WTC11 (cell line): ENCODE measurements at regions not wholly inside any gene's neighbourhood (a gene's known extent, or its start where the extent isn't known, plus 50 kb on each side); places are given as distances from the start of the nearest gene placed in this dataset.

Source experiments
- ATAC-seq: fragments of 200-7000 bp; cut with Tn5 transposase; 2 replicates; pipeline ENCODE4 v1.10.0; 2021; ENCODE audit warnings: mild to moderate bottlenecking, moderate library complexity
- CTCF ChIA-PET: fragments of 300-600 bp; sonication (Branson Sonifier 250); formaldehyde crosslinking; loops from one replicate; lab custom pipeline; 2021; ENCODE audit warnings: antibody characterized with exemption; lab: Charles Lee
- POLR2A ChIA-PET: fragments of 350-600 bp; sonication (Branson Sonifier 250); formaldehyde crosslinking; loops from one replicate; lab custom pipeline; 2021; ENCODE audit warnings: antibody characterized with exemption; lab: Charles Lee
- DNase-seq: peaks from one replicate; pipeline ENCODE4 v3.0.0; 2021; ENCODE audit warnings: low spot score
- H3K27ac Mint-ChIP-seq: 2 replicates; pipeline ENCODE4 v1.8.0; 2021; ENCODE audit warnings: mixed read lengths
- H3K27me3 Mint-ChIP-seq: 2 replicates; pipeline ENCODE4 v1.8.0; 2021; ENCODE audit warnings: low read depth, mild to moderate bottlenecking, moderate library complexity, mixed read lengths
- H3K36me3 Mint-ChIP-seq: 2 replicates; pipeline ENCODE4 v1.8.0; 2021; ENCODE audit warnings: mixed read lengths
- H3K4me1 Mint-ChIP-seq: 2 replicates; pipeline ENCODE4 v1.8.0; 2022; ENCODE audit warnings: mixed read lengths
- H3K4me3 Mint-ChIP-seq: 2 replicates; pipeline ENCODE4 v1.8.0; 2021; ENCODE audit warnings: mild to moderate bottlenecking, moderate library complexity, mixed read lengths
- H3K9me3 Mint-ChIP-seq: 2 replicates; pipeline ENCODE4 v1.8.0; 2021; ENCODE audit warnings: mixed read lengths
- AR ChIP-seq: fragments of 250-450 bp; sonication (Bioruptor Pico); IDR thresholded peaks from 2 replicates; pipeline ENCODE4 v1.9.0; 2021; ENCODE audit warnings: mild to moderate bottlenecking
- ARID4B ChIP-seq: sonication (generic); formaldehyde crosslinking; IDR thresholded peaks from 2 replicates; pipeline ENCODE4 v1.8.0; 2023; ENCODE audit warnings: missing genetic modification reagents, mild to moderate bottlenecking, borderline replicate concordance
- ATF3 ChIP-seq: sonication (generic); formaldehyde crosslinking; conservative IDR thresholded peaks from 2 replicates; pipeline ENCODE4 v1.8.1; 2022; ENCODE audit warnings: mild to moderate bottlenecking, missing genetic modification reagents
- E2F1 ChIP-seq: sonication (generic); formaldehyde crosslinking; IDR thresholded peaks from 2 replicates; pipeline ENCODE4 v1.8.0; 2022; ENCODE audit warnings: mild to moderate bottlenecking, missing genetic modification reagents
- FOXJ3 ChIP-seq: sonication (generic); formaldehyde crosslinking; IDR thresholded peaks from 2 replicates; pipeline ENCODE4 v1.9.0; 2021; ENCODE audit warnings: missing genetic modification reagents, mild to moderate bottlenecking, borderline replicate concordance
- FOXP1 ChIP-seq: sonication (generic); formaldehyde crosslinking; IDR thresholded peaks from 2 replicates; pipeline ENCODE4 v1.8.0; 2022; ENCODE audit warnings: missing genetic modification reagents, mild to moderate bottlenecking, moderate library complexity, borderline replicate concordance
- GABPB1 ChIP-seq: sonication (generic); formaldehyde crosslinking; IDR thresholded peaks from 2 replicates; pipeline ENCODE4 v1.8.1; 2023; ENCODE audit warnings: mild to moderate bottlenecking, missing genetic modification reagents
- HMGA2 ChIP-seq: fragments of 250-450 bp; sonication (Bioruptor Pico); IDR thresholded peaks from 2 replicates; pipeline ENCODE4 v1.4.0; 2021; ENCODE audit warnings: mild to moderate bottlenecking, moderate library complexity
- JAZF1 ChIP-seq: fragments of 250-450 bp; sonication (Bioruptor Pico); IDR thresholded peaks from 2 replicates; pipeline ENCODE4 v1.9.0; 2021; ENCODE audit warnings: moderate library complexity, mild to moderate bottlenecking, inconsistent platforms
- KAT7 ChIP-seq: sonication (generic); formaldehyde crosslinking; IDR thresholded peaks from 2 replicates; pipeline ENCODE4 v1.8.1; 2023; ENCODE audit warnings: missing genetic modification reagents, mild to moderate bottlenecking, borderline replicate concordance
- NR1H2 ChIP-seq: sonication (generic); formaldehyde crosslinking; IDR thresholded peaks from 2 replicates; pipeline ENCODE4 v1.9.0; 2021; ENCODE audit warnings: mild to moderate bottlenecking, moderate library complexity, missing genetic modification reagents
- PREB ChIP-seq: sonication (generic); formaldehyde crosslinking; IDR thresholded peaks from 2 replicates; pipeline ENCODE4 v1.8.1; 2022; ENCODE audit warnings: mild to moderate bottlenecking, missing genetic modification reagents, moderate library complexity, borderline replicate concordance
- USF2 ChIP-seq: sonication (generic); formaldehyde crosslinking; IDR thresholded peaks from 2 replicates; pipeline ENCODE4 v1.8.1; 2023; ENCODE audit warnings: mild to moderate bottlenecking, missing genetic modification reagents, moderate library complexity
- ZBTB21 ChIP-seq: sonication (generic); formaldehyde crosslinking; IDR thresholded peaks from 2 replicates; pipeline ENCODE4 v1.8.1; 2023; ENCODE audit warnings: mild to moderate bottlenecking, missing genetic modification reagents, borderline replicate concordance
- ZMAT4 ChIP-seq: fragments of 250-450 bp; sonication (Bioruptor Pico); IDR thresholded peaks from 2 replicates; pipeline ENCODE4 v1.9.0; 2021; ENCODE audit warnings: mild to moderate bottlenecking
- ZNF317 ChIP-seq: sonication (generic); formaldehyde crosslinking; IDR thresholded peaks from 2 replicates; pipeline ENCODE4 v1.8.1; 2023; ENCODE audit warnings: low read depth, mild to moderate bottlenecking, moderate library complexity, missing genetic modification reagents, borderline replicate concordance

GRCh38 chrX:3231766-3232165, 114.7 kb downstream of the MXRA5 start (continued):
- TF ChIP-seq ZBTB21 (CRISPR knock-in tag): no peak
- TF ChIP-seq FOXJ3 (CRISPR knock-in tag): no peak
- no peak for TF ChIP-seq ZMAT4 (CRISPR knock-in tag)
- TF ChIP-seq HMGA2 (CRISPR knock-in tag): no peak
- TF ChIP-seq, all 79 proteins: peak for 0

GRCh38 chrX:3230496-3230895, 116.0 kb downstream of the MXRA5 start:
- no peaks in the 10 kb centered on the region for H3K27me3 Mint-ChIP-seq
- H3K4me3 Mint-ChIP-seq: no peak overlapping the region
- no peak for ATAC-seq
- no peak overlapping the region for H3K27ac Mint-ChIP-seq
- no peaks in the 10 kb centered on the region for H3K9me3 Mint-ChIP-seq
- ChIA-PET CTCF (no interaction called here), POLR2A (no interaction called here)
- TF ChIP-seq FOXP1 (CRISPR knock-in tag) (no peak), ARID4B (CRISPR knock-in tag) (no peak), KAT7 (no peak)
- no peaks in the 10 kb centered on the region for H3K36me3 Mint-ChIP-seq
- no peak for DNase-seq
- peaks cover 9% of the 10 kb centered on the region for H3K4me1 Mint-ChIP-seq

GRCh38 chrX:3227526-3227925, 118.9 kb downstream of the MXRA5 start:
- Mint-ChIP-seq H3K4me1 (peaks cover 9% of the 10 kb centered on the region), H3K27ac (no peak overlapping the region), H3K4me3 (no peak overlapping the region), H3K36me3 (no peaks in the 10 kb centered on the region), H3K9me3 (no peaks in the 10 kb centered on the region), H3K27me3 (no peaks in the 10 kb centered on the region)
- CTCF ChIA-PET: no interaction called here
- POLR2A ChIA-PET: no interaction called here
- TF ChIP-seq JAZF1 (CRISPR knock-in tag): no peak
- no peak for DNase-seq
- ATAC-seq: no peak

GRCh38 chrX:3226087-3226486, 120.4 kb downstream of the MXRA5 start:
- TF ChIP-seq E2F1 (CRISPR knock-in tag) (no peak), AR (CRISPR knock-in tag) (no peak), GABPB1 (no peak), ZNF317 (CRISPR knock-in tag) (no peak), PREB (no peak), USF2 (no peak), ATF3 (no peak), NR1H2 (CRISPR knock-in tag) (no peak)
- Mint-ChIP-seq H3K9me3 (no peaks in the 10 kb centered on the region), H3K27me3 (no peaks in the 10 kb centered on the region), H3K36me3 (no peaks in the 10 kb centered on the region), H3K4me1 (no peaks in the 10 kb centered on the region; the same call in 1 of the 2 replicates), H3K4me3 (no peak overlapping the region), H3K27ac (no peak overlapping the region)
- CTCF ChIA-PET: no interaction called here
- POLR2A ChIA-PET: no interaction called here
- DNase-seq (no peak), ATAC-seq (no peak)
